GM18517 (cell line): ENCODE measurements at regions not wholly inside any gene's neighbourhood (a gene's known extent, or its start where the extent isn't known, plus 50 kb on each side); places are given as distances from the start of the nearest gene placed in this dataset.
"Not testable (repeated sequence)": the region's sequence is repeated elsewhere in the genome, so short reads cannot be mapped to it uniquely, and the experiment has no call there.

Source experiments
- ATAC-seq: cut with Tn5 transposase; IDR thresholded peaks from one replicate; pipeline ENCODE4 v1.9.1; 2021; ENCODE audit warnings: mild to moderate bottlenecking, moderate library complexity; ENCODE audit not compliant: unreplicated experiment

GRCh38 chr4:187387739-187388138, 607.8 kb upstream of the ZFP42 start:
- no peak for ATAC-seq

GRCh38 chr4:187389420-187389819, 606.2 kb upstream of the ZFP42 start:
- no peak for ATAC-seq

- no peak for ATAC-seq
Measured at GRCh38 chr4:187390646-187391045, 604.9 kb upstream of the ZFP42 start.

GRCh38 chr4:187393531-187394344, 601.8 kb upstream of the ZFP42 start:
- no peak for ATAC-seq

GRCh38 chr4:187396106-187396505, 599.5 kb upstream of the ZFP42 start:
- no peak for ATAC-seq

GRCh38 chr4:187408447-187408846, 587.1 kb upstream of the ZFP42 start:
- ATAC-seq, result not testable (repeated sequence)

GRCh38 chr4:187413564-187414358, 581.8 kb upstream of the ZFP42 start:
- no peak for ATAC-seq

GRCh38 chr4:187414716-187415115, 580.9 kb upstream of the ZFP42 start:
- no peak for ATAC-seq

- no peak for ATAC-seq
Measured at GRCh38 chr4:187415231-187415630, 580.3 kb upstream of the ZFP42 start.

- ATAC-seq, result no peak
Measured at GRCh38 chr4:187416216-187416615, 579.4 kb upstream of the ZFP42 start.

GRCh38 chr4:187417721-187418120, 577.9 kb upstream of the ZFP42 start:
- no peak for ATAC-seq

- no peak for ATAC-seq
Measured at GRCh38 chr4:187422655-187423054, 572.9 kb upstream of the ZFP42 start.

- ATAC-seq, result no peak
Measured at GRCh38 chr4:187424636-187425035, 570.9 kb upstream of the ZFP42 start.

GRCh38 chr4:187426511-187426910, 569.1 kb upstream of the ZFP42 start:
- no peak for ATAC-seq

- no peak for ATAC-seq
Measured at GRCh38 chr4:187432310-187432709, 563.3 kb upstream of the ZFP42 start.

- ATAC-seq, result no peak
Measured at GRCh38 chr4:187433141-187433540, 562.4 kb upstream of the ZFP42 start.

GRCh38 chr4:187436251-187436650, 559.3 kb upstream of the ZFP42 start:
- ATAC-seq, result no peak

GRCh38 chr4:187444061-187444460, 551.5 kb upstream of the ZFP42 start:
- ATAC-seq, result no peak

- ATAC-seq, result no peak
Measured at GRCh38 chr4:187449702-187450101, 545.9 kb upstream of the ZFP42 start.

- no peak for ATAC-seq
Measured at GRCh38 chr4:187451776-187452175, 543.8 kb upstream of the ZFP42 start.

- no peak for ATAC-seq
Measured at GRCh38 chr4:187460016-187460415, 535.6 kb upstream of the ZFP42 start.

- no peak for ATAC-seq
Measured at GRCh38 chr4:187464573-187464972, 531.0 kb upstream of the ZFP42 start.
